HepG2 (cell line): ENCODE measurements at regions not wholly inside any gene's neighbourhood (a gene's known extent, or its start where the extent isn't known, plus 50 kb on each side); places are given as distances from the start of the nearest gene placed in this dataset.

Experiments
- ATAC-seq: fragments of 200-7000 bp; cut with Tn5 transposase; 3 replicates; pipeline ENCODE4 v1.9.1; 2020; ENCODE audit warnings: mild to moderate bottlenecking, moderate library complexity
- BruUV-seq: library from RNA; stranded (reverse); fragments of 400-500 nt; replicated peaks from 2 replicates; lab custom pipeline; 2021; lab: Mats Ljungman, UMichigan
- CTCF ChIA-PET: fragments of 300-600 bp; formaldehyde crosslinking; extraction: SDS; loops from one replicate; lab custom pipeline; 2021; ENCODE audit warnings: low total read pairs, inconsistent platforms, low intra/inter-chr PET ratio; lab: Yijun Ruan, JAX
- POLR2A ChIA-PET: fragments of 350-600 bp; sonication (Branson Sonifier 250); formaldehyde crosslinking; loops from one replicate; lab custom pipeline; 2020; ENCODE audit warnings: antibody characterized with exemption, inconsistent platforms; lab: Yijun Ruan, JAX
- DNase-seq: peaks from one replicate; pipeline ENCODE4 v3.0.0-alpha.2; 2015; ENCODE audit warnings: low spot score
- FAIRE-seq: peaks from 3 replicates; lab custom pipeline; 2011; peaks lifted over from hg19 to GRCh38; lab: Jason Lieb, UNC
- H2AFZ ChIP-seq: one replicate; pipeline ENCODE4 v1.6.1; 2011; ENCODE audit warnings: low read length, inconsistent platforms
- H3K27ac ChIP-seq: fragments of 300-600 bp; 3 replicates; pipeline ENCODE4 v1.8.0; 2011; ENCODE audit warnings: mixed run types, mild to moderate bottlenecking, mixed read lengths, low read length, inconsistent platforms; ENCODE audit not compliant: insufficient read depth; ENCODE audit errors: extremely low read length
- H3K27me3 ChIP-seq, 2 experiments: fragments of 200-600 bp in 1 of 2; 2 replicates in 1 of 2; 3 replicates in 1 of 2; pipeline versions ENCODE4 v1.6.0 to v1.8.0; 2011; ENCODE audit warnings: low read length in 2 of 2, mild to moderate bottlenecking in 2 of 2, moderate library complexity in 2 of 2, inconsistent platforms in 1 of 2; ENCODE audit not compliant: insufficient read depth in 2 of 2, control insufficient read depth in 1 of 2
- H3K36me3 ChIP-seq, 2 experiments: fragments of 200-600 bp in 1 of 2; replicated peaks in 1 of 2; 2 replicates in 1 of 2; 3 replicates in 1 of 2; pipeline versions ENCODE4 v1.5.1 to v1.8.0; 2011; ENCODE audit warnings: low read length in 2 of 2, inconsistent platforms in 1 of 2; ENCODE audit not compliant: insufficient read depth in 2 of 2, control insufficient read depth in 1 of 2
- H3K4me1 ChIP-seq: 2 replicates; pipeline ENCODE4 v1.5.1; 2012; ENCODE audit warnings: low read length, inconsistent platforms; ENCODE audit not compliant: insufficient read depth
- H3K4me2 ChIP-seq: 2 replicates; pipeline ENCODE4 v1.6.0; 2011; ENCODE audit warnings: low read depth, low read length, inconsistent platforms
- H3K4me3 ChIP-seq, 3 experiments: fragments of 200-600 bp in 1 of 3; sonication (generic), shearing (Covaris generic) in 1 of 3; replicated peaks in 1 of 3; 2 replicates each; pipeline ENCODE4 v1.5.1; 2011 to 2016; ENCODE audit warnings: low read length in 3 of 3, inconsistent platforms in 2 of 3, low read depth in 2 of 3, mild to moderate bottlenecking in 2 of 3, control low read depth in 1 of 3, mixed read lengths in 1 of 3; ENCODE audit not compliant: insufficient read depth in 1 of 3
- H3K79me2 ChIP-seq: one replicate; pipeline ENCODE4 v1.6.1; 2011; ENCODE audit warnings: low read length, inconsistent platforms; ENCODE audit not compliant: insufficient read depth
- H3K9ac ChIP-seq: 2 replicates; pipeline ENCODE4 v1.6.0; 2011; ENCODE audit warnings: mild to moderate bottlenecking, low read depth, low read length, inconsistent platforms; ENCODE audit not compliant: insufficient read depth
- H3K9me3 ChIP-seq: 2 replicates; pipeline ENCODE4 v1.5.1; 2012; ENCODE audit warnings: mild to moderate bottlenecking, low read length
- H4K20me1 ChIP-seq: 2 replicates; pipeline ENCODE4 v1.6.0; 2011; ENCODE audit warnings: inconsistent platforms, mild to moderate bottlenecking, low read length, moderate library complexity; ENCODE audit not compliant: insufficient read depth
- ISX ChIP-seq: sonication (generic); formaldehyde crosslinking; conservative IDR thresholded peaks from 2 replicates; pipeline ENCODE4 v1.5.0; 2020; ENCODE audit warnings: missing genetic modification reagents
- MEIS1 ChIP-seq: sonication (generic); formaldehyde crosslinking; IDR thresholded peaks from 2 replicates; pipeline ENCODE4 v1.9.0; 2021; ENCODE audit warnings: mild to moderate bottlenecking, missing genetic modification reagents, moderate library complexity, borderline replicate concordance
- PAF1 ChIP-seq: IDR thresholded peaks from 2 replicates; pipeline ENCODE4 v1.6.1; 2016; ENCODE audit warnings: missing genetic modification reagents, missing compliant biosample characterization
- RARG ChIP-seq: sonication (generic); formaldehyde crosslinking; IDR thresholded peaks from 2 replicates; pipeline ENCODE4 v1.4.0; 2020; ENCODE audit warnings: low read depth, mild to moderate bottlenecking, missing genetic modification reagents
- RELA ChIP-seq: sonication (generic); formaldehyde crosslinking; IDR thresholded peaks from 2 replicates; pipeline ENCODE4 v1.4.0; 2020; ENCODE audit warnings: missing genetic modification reagents
- SCMH1 ChIP-seq: sonication (generic); formaldehyde crosslinking; IDR thresholded peaks from 2 replicates; pipeline ENCODE4 v1.9.0; 2021; ENCODE audit warnings: missing genetic modification reagents, mild to moderate bottlenecking, borderline replicate concordance
- ZBTB20 ChIP-seq: sonication (generic); formaldehyde crosslinking; IDR thresholded peaks from 2 replicates; pipeline ENCODE4 v1.8.1; 2023; ENCODE audit warnings: missing genetic modification reagents, low read depth, mild to moderate bottlenecking, borderline replicate concordance
- ZNF235 ChIP-seq: sonication (generic); formaldehyde crosslinking; IDR thresholded peaks from 2 replicates; pipeline ENCODE4 v1.8.1; 2023; ENCODE audit warnings: mild to moderate bottlenecking, missing genetic modification reagents, borderline replicate concordance
- ZNF572 ChIP-seq: sonication (generic); formaldehyde crosslinking; IDR thresholded peaks from 2 replicates; pipeline ENCODE4 v1.5.1; 2020; ENCODE audit warnings: mild to moderate bottlenecking, missing genetic modification reagents
- ZNF781 ChIP-seq: sonication (generic); formaldehyde crosslinking; IDR thresholded peaks from 2 replicates; pipeline ENCODE4 v1.5.1; 2020; ENCODE audit warnings: borderline replicate concordance, mild to moderate bottlenecking, missing genetic modification reagents; ENCODE audit errors: not compliant biosample characterization
- WGBS: methylation state at CpG from one replicate; pipeline ENCODE4 v1.1.6; 2017; ENCODE audit warnings: low lambda C conversion rate; 5-methylcytosine and 5-hydroxymethylcytosine counted together
- in situ Hi-C: cut with HindIII; loops from 2 replicates; pipeline ENCODE4 v1.10.0; 2017; ENCODE audit warnings: low pct_unique_long_range_greater_than_20kb; ENCODE audit not compliant: extremely low pct_ligation_motif_present
- intact Hi-C: fragments of 100-400 bp; cut with micrococcal nuclease; formaldehyde crosslinking; loops from one replicate; pipeline ENCODE4 v1.10.0; 2022; ENCODE audit not compliant: unreplicated experiment
- TF ChIP-seq, protein P1 (sequence below): sonication (generic); formaldehyde crosslinking; IDR thresholded peaks from 2 replicates; pipeline ENCODE4 v1.8.0; 2022; ENCODE audit warnings: missing genetic modification reagents, mild to moderate bottlenecking, borderline replicate concordance

DNA sequence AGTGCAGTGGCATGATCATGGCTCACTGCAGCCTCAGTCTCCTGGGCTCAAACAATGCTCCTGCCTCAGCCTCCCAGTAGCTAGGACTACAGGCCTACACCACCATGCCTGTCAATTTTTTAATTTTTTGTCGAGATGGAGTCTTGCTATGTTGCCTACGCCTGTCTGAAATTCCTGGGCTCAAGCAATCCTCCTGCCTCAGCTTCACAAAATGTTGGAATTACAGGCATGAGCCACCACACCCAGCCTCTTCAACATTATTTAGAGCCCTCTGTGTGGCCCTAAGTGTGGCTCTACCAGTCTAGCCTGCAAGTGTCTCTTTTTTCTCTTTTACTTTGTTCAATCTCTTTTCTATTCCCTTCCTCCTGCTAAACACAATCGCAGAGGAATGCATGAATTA is 154.4 kb upstream of the EPB41L4A start:
- Histone ChIP-seq H2AFZ (no peak overlapping the region), H4K20me1 (no peaks in the 10 kb centered on the region)
- intact Hi-C loops, result no loop called here
- no peak for TF ChIP-seq PAF1 (CRISPR knock-in tag)
- TF ChIP-seq SCMH1, result no peak
- no peak for TF ChIP-seq RELA (CRISPR knock-in tag)
- TF ChIP-seq RARG (CRISPR knock-in tag), result no peak
- no peak for TF ChIP-seq ZNF781 (CRISPR knock-in tag)
- TF ChIP-seq, protein P1, sequence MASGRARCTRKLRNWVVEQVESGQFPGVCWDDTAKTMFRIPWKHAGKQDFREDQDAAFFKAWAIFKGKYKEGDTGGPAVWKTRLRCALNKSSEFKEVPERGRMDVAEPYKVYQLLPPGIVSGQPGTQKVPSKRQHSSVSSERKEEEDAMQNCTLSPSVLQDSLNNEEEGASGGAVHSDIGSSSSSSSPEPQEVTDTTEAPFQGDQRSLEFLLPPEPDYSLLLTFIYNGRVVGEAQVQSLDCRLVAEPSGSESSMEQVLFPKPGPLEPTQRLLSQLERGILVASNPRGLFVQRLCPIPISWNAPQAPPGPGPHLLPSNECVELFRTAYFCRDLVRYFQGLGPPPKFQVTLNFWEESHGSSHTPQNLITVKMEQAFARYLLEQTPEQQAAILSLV (CRISPR knock-in tag), result no peak
- no peak for TF ChIP-seq ZNF235 (CRISPR knock-in tag)
- TF ChIP-seq ZBTB20 (CRISPR knock-in tag), result no peak
- TF ChIP-seq MEIS1 (CRISPR knock-in tag), result no peak
- TF ChIP-seq ZNF572, result no peak
- no peak for TF ChIP-seq ISX (CRISPR knock-in tag)
- TF ChIP-seq, all 625 proteins: peak for 0
- WGBS, result 4% methylated on average over 3 of the region's 3 CpGs
- ATAC-seq (no peak), DNase-seq (no peak), FAIRE-seq (no peak)
- Histone ChIP-seq H3K9me3 (no peaks in the 10 kb centered on the region), H3K27ac (no peak overlapping the region), H3K4me2 (no peak overlapping the region), H3K4me1 (no peaks in the 10 kb centered on the region), H3K36me3 (no peaks in the 10 kb centered on the region), H3K9ac (no peak overlapping the region), H3K27me3 (peaks cover 1 to 15% of the 10 kb centered on the region in 2 experiments; a peak in 4 of 5 replicates), H3K4me3 (no peak overlapping the region), H3K79me2 (no peaks in the 10 kb centered on the region)
- in situ Hi-C loops, result no loop called here
- no TSS peak for BruUV-seq
- POLR2A ChIA-PET, result no interaction called here
- CTCF ChIA-PET, result no interaction called here
